ENCODE measurements at regions not wholly inside any gene's neighbourhood (a gene's known extent, or its start where the extent isn't known, plus 50 kb on each side); places are given as distances from the start of the nearest gene placed in this dataset.
"Not testable (repeated sequence)": the region's sequence is repeated elsewhere in the genome, so short reads cannot be mapped to it uniquely, and the experiment has no call there.

DNA sequence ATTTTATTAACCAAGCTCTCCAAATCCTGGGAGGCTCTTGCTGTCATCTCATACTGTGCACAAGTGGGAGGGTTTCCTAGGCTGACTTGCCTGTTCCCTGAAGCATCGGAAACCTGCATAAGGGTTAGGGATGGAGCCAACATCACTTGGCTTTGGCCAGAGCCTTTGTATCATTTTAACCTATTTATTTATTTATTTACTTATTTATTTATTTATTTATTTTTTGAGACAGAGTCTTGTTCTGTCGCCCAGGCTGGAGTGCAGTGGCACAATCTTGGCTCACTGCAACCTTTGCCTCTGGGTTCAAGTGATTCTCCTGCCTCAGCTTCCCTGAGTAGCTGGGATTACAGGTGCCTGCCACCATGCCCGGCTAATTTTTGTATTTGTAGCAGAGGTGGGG, 645.9 kb downstream of the TYW1 start:
- not testable (repeated sequence) for H3K27me3 ChIP-seq (ENCODE audit: control insufficient read depth in 3 of 3, insufficient read depth in 3 of 3, low read length in 3 of 3); H3K4me3 ChIP-seq (ENCODE audit: low read depth in 1 of 3, low read length in 3 of 3); H3K4me1 ChIP-seq (ENCODE audit: control insufficient read depth in 3 of 3, insufficient read depth in 2 of 3, low read depth in 1 of 3, low read length in 2 of 3); H3K27ac ChIP-seq (ENCODE audit: low read depth in 1 of 3, low read length in 2 of 3); DNase-seq; FAIRE-seq; H3K9me3 ChIP-seq (ENCODE audit: control insufficient read depth in 2 of 2, insufficient read depth in 1 of 2, low read depth in 1 of 2, low read length in 1 of 2); H3K36me3 ChIP-seq (ENCODE audit: control insufficient read depth in 3 of 3, insufficient read depth in 2 of 3, low read depth in 1 of 3, low read length in 3 of 3)
- WGBS, 3 donors, result 85 to 93% (median 93%) methylated on average over 3 of the region's 3 CpGs

DNA sequence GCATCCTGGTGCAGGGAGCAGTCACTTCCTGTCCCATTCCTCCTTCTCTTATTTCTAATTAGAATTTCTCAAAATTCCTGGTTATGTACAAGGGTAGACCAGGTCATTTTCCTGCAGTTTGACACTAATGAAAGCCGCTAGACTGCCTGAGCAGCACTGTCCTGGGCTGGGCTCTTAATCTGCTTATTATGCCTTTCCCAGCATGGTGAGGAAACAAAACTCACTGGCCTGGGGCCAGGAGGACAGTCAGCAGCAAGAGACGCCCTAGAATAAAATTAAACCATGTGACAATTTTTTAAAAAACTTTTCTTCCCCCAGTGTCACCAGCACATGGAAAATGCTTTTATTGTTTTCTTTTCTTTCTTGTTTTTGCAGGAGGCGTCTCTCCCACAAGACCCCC, 647.5 kb downstream of the TYW1 start:
- no peaks in the 10 kb centered on the region for H3K9me3 ChIP-seq (ENCODE audit: control insufficient read depth in 2 of 2, insufficient read depth in 1 of 2, low read depth in 1 of 2, low read length in 1 of 2)
- FAIRE-seq, result no peak
- WGBS, 3 donors, result 67 to 71% (median 69%) methylated on average over 3 of the region's 3 CpGs

DNA sequence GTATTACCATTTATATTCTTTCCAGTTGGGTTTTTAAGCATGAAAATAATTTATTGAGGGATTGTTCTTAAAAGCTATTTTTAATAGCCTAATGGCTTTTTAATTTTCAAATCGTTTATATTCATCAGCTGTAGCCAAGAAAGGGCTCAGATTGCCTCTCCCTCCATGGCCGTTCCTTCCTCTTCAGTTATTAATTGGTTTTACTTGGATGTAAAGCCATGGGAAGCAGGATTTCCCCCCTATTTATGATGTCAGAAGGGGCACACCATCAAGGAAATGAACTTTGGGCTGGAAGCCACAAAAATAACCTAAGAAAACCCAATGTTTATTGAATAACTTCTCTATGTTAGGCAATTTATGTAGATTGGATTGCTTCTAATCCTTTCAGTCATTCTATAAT, 656.3 kb downstream of the TYW1 start:
- Histone ChIP-seq H3K4me3 (ENCODE audit: low read depth in 1 of 3, low read length in 3 of 3) (no peak overlapping the region), H3K4me1 (ENCODE audit: control insufficient read depth in 3 of 3, insufficient read depth in 2 of 3, low read depth in 1 of 3, low read length in 2 of 3) (no peaks in the 10 kb centered on the region), H3K9me3 (ENCODE audit: control insufficient read depth in 2 of 2, insufficient read depth in 1 of 2, low read depth in 1 of 2, low read length in 1 of 2) (no peaks in the 10 kb centered on the region), H3K27me3 (ENCODE audit: control insufficient read depth in 3 of 3, insufficient read depth in 3 of 3, low read length in 3 of 3) (no peaks in the 10 kb centered on the region), H3K27ac (ENCODE audit: low read depth in 1 of 3, low read length in 2 of 3) (no peak overlapping the region), H3K36me3 (ENCODE audit: control insufficient read depth in 3 of 3, insufficient read depth in 2 of 3, low read depth in 1 of 3, low read length in 3 of 3) (no peaks in the 10 kb centered on the region)
- 44 to 61% (median 55%) methylated on average over 2 of the region's 2 CpGs for WGBS, 3 donors
- DNase-seq (no peak), FAIRE-seq (no peak)

More for the DNA sequence above, 647.5 kb downstream of the TYW1 start:
- Histone ChIP-seq H3K36me3 (ENCODE audit: control insufficient read depth in 3 of 3, insufficient read depth in 2 of 3, low read depth in 1 of 3, low read length in 3 of 3) (no peaks in the 10 kb centered on the region), H3K4me3 (ENCODE audit: low read depth in 1 of 3, low read length in 3 of 3) (no peak overlapping the region), H3K27ac (ENCODE audit: low read depth in 1 of 3, low read length in 2 of 3) (no peak overlapping the region), H3K27me3 (ENCODE audit: control insufficient read depth in 3 of 3, insufficient read depth in 3 of 3, low read length in 3 of 3) (no peaks in the 10 kb centered on the region), H3K4me1 (ENCODE audit: control insufficient read depth in 3 of 3, insufficient read depth in 2 of 3, low read depth in 1 of 3, low read length in 2 of 3) (no peaks in the 10 kb centered on the region)
- no peak for DNase-seq

DNA sequence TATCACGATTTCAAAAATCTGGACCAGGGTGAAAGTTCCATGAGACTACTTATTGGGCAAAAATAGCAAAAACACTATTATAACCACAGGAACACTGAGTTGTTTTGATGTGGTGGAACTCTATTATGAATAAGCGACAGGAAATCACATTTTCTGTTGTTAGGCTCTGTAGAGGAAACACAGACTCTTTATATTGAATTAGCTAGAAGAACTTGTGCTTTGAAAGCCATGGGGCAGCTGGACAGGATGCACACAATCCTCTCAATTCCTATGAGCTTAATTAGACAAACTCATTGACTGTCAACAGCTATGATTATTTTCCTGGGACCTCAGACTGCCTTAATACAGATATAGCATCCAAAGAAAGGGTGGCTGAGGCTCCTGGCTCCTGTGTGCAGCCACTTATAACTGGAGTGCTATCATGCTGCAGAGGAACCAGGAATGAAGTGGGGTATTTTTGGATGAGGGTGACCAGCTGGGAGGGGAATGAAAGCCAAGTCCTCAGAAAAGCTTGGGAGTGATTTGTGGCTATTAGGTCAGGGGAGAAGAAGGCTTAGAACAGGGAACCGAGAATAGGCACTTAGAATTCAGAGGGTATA, 657.3 kb downstream of the TYW1 start:
- Histone ChIP-seq H3K4me3 (ENCODE audit: low read depth in 1 of 3, low read length in 3 of 3) (no peak overlapping the region), H3K9me3 (ENCODE audit: control insufficient read depth in 2 of 2, insufficient read depth in 1 of 2, low read depth in 1 of 2, low read length in 1 of 2) (no peaks in the 10 kb centered on the region), H3K36me3 (ENCODE audit: control insufficient read depth in 3 of 3, insufficient read depth in 2 of 3, low read depth in 1 of 3, low read length in 3 of 3) (no peaks in the 10 kb centered on the region), H3K4me1 (ENCODE audit: control insufficient read depth in 3 of 3, insufficient read depth in 2 of 3, low read depth in 1 of 3, low read length in 2 of 3) (no peaks in the 10 kb centered on the region), H3K27ac (ENCODE audit: low read depth in 1 of 3, low read length in 2 of 3) (no peak overlapping the region), H3K27me3 (ENCODE audit: control insufficient read depth in 3 of 3, insufficient read depth in 3 of 3, low read length in 3 of 3) (no peaks in the 10 kb centered on the region)
- FAIRE-seq (no peak), DNase-seq (no peak)
- 61 to 78% (median 69%) methylated on average over 3 of the region's 3 CpGs for WGBS, 3 donors

DNA sequence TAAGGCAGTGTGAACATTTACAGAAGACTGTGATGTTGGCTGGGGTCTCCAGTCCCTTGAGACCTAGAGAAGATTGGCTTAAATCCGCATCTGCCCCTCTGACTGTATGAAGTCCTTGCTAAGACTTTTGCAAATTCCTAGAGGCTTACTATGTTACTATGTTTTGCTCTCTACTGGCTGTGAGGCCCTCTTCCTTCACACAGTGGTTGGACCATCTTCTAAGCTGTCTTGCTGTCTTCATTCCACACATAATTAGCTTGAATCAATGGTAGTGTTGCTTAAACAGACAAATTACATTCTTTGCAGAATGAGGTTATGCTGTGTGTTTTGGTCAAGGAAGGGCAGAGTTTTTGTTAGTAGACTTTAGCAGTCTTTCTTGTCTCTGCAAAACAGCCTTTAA, 658.0 kb downstream of the TYW1 start:
- Histone ChIP-seq H3K36me3 (ENCODE audit: control insufficient read depth in 3 of 3, insufficient read depth in 2 of 3, low read depth in 1 of 3, low read length in 3 of 3) (no peaks in the 10 kb centered on the region), H3K4me3 (ENCODE audit: low read depth in 1 of 3, low read length in 3 of 3) (no peak overlapping the region), H3K27ac (ENCODE audit: low read depth in 1 of 3, low read length in 2 of 3) (no peak overlapping the region), H3K4me1 (ENCODE audit: control insufficient read depth in 3 of 3, insufficient read depth in 2 of 3, low read depth in 1 of 3, low read length in 2 of 3) (no peaks in the 10 kb centered on the region), H3K27me3 (ENCODE audit: control insufficient read depth in 3 of 3, insufficient read depth in 3 of 3, low read length in 3 of 3) (no peaks in the 10 kb centered on the region), H3K9me3 (ENCODE audit: control insufficient read depth in 2 of 2, insufficient read depth in 1 of 2, low read depth in 1 of 2, low read length in 1 of 2) (no peaks in the 10 kb centered on the region)
- 59 to 83% (median 79%) methylated on average over 1 of the region's 1 CpG for whole genome bisulfite sequencing, 3 donors
- DNase-seq (no peak), FAIRE-seq (no peak)

DNA sequence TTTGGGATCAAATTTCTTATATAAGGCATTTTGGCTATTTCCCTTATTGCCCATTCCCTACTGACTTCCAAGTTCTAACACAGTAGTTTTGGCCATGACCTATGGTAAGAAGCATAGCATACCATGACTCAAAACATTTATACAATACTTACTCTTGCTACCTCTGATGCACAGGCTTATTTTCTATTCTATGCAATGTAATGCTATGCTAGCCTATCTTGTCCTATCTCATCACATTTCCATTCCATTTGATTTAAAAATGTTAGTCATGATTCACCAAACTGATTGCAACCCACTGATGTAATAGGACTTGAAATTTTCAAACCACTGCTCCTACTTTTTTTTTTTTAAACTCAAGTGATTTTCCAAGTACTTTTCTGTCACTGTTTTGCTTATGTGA, 658.5 kb downstream of the TYW1 start:
- H3K27ac ChIP-seq (ENCODE audit: low read depth in 1 of 3, low read length in 2 of 3), result no peak overlapping the region
- H3K9me3 ChIP-seq (ENCODE audit: control insufficient read depth in 2 of 2, insufficient read depth in 1 of 2, low read depth in 1 of 2, low read length in 1 of 2), result no peaks in the 10 kb centered on the region
- no peaks in the 10 kb centered on the region for H3K4me1 ChIP-seq (ENCODE audit: control insufficient read depth in 3 of 3, insufficient read depth in 2 of 3, low read depth in 1 of 3, low read length in 2 of 3)
- FAIRE-seq (no peak), DNase-seq (no peak)
- H3K36me3 ChIP-seq (ENCODE audit: control insufficient read depth in 3 of 3, insufficient read depth in 2 of 3, low read depth in 1 of 3, low read length in 3 of 3), result no peaks in the 10 kb centered on the region
- no peaks in the 10 kb centered on the region for H3K27me3 ChIP-seq (ENCODE audit: control insufficient read depth in 3 of 3, insufficient read depth in 3 of 3, low read length in 3 of 3)
- H3K4me3 ChIP-seq (ENCODE audit: low read depth in 1 of 3, low read length in 3 of 3), result no peak overlapping the region

DNA sequence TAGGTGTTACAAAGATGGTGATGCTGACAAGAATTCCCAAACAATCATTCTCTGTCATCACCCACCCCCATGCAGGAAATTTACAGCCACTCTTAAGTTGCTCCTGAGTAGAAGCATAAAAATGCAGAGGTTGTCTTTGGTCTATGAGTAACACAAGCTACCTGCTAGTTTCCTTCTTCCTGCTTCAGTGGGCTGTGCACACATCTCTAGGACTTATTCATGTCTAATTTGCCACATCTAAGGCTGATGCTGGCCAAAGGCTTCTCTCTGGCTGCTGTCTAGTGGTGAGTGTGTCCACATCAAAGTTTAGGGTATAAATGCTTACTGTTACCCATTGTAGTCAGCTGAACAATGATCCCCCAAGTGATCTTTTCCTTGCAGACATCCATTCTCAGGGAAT, 662.5 kb downstream of the TYW1 start:
- no peak overlapping the region for H3K4me3 ChIP-seq (ENCODE audit: low read depth in 1 of 3, low read length in 3 of 3)
- H3K4me1 ChIP-seq (ENCODE audit: control insufficient read depth in 3 of 3, insufficient read depth in 2 of 3, low read depth in 1 of 3, low read length in 2 of 3), result no peaks in the 10 kb centered on the region
- H3K27ac ChIP-seq (ENCODE audit: low read depth in 1 of 3, low read length in 2 of 3), result no peak overlapping the region
- peaks cover 0 to 4% of the 10 kb centered on the region in 2 donors for H3K9me3 ChIP-seq (ENCODE audit: control insufficient read depth in 2 of 2, insufficient read depth in 1 of 2, low read depth in 1 of 2, low read length in 1 of 2)
- DNase-seq, result no peak
- no peaks in the 10 kb centered on the region for H3K27me3 ChIP-seq (ENCODE audit: control insufficient read depth in 3 of 3, insufficient read depth in 3 of 3, low read length in 3 of 3)
- FAIRE-seq, result no peak
- no peaks in the 10 kb centered on the region for H3K36me3 ChIP-seq (ENCODE audit: control insufficient read depth in 3 of 3, insufficient read depth in 2 of 3, low read depth in 1 of 3, low read length in 3 of 3)

DNA sequence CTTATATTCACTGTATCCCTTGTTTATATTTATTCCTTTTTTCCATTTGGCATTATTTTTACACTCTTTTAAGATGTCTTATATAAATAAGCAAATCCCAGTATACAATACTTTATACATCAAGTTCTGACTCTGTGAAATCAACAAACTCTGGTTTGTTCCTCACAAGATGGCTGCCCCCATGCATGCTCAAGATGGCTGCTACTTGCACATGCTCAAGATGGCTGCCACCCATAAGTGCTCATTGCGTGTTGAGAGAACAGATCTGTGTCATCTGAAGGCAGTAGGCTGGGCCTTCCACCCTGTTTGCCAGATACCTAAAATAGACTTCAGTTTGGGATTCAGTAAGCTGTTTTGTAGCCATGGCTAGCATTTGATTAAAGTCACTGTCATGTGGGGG, 666.2 kb downstream of the TYW1 start:
- Histone ChIP-seq H3K36me3 (ENCODE audit: control insufficient read depth in 3 of 3, insufficient read depth in 2 of 3, low read depth in 1 of 3, low read length in 3 of 3) (no peaks in the 10 kb centered on the region), H3K4me1 (ENCODE audit: control insufficient read depth in 3 of 3, insufficient read depth in 2 of 3, low read depth in 1 of 3, low read length in 2 of 3) (no peaks in the 10 kb centered on the region), H3K9me3 (ENCODE audit: control insufficient read depth in 2 of 2, insufficient read depth in 1 of 2, low read depth in 1 of 2, low read length in 1 of 2) (peaks cover 0 to 4% of the 10 kb centered on the region in 2 donors), H3K27ac (ENCODE audit: low read depth in 1 of 3, low read length in 2 of 3) (no peak overlapping the region), H3K4me3 (ENCODE audit: low read depth in 1 of 3, low read length in 3 of 3) (no peak overlapping the region), H3K27me3 (ENCODE audit: control insufficient read depth in 3 of 3, insufficient read depth in 3 of 3, low read length in 3 of 3) (no peaks in the 10 kb centered on the region)
- DNase-seq (no peak), FAIRE-seq (no peak)
- WGBS, 3 donors, result 78 to 91% (median 89%) methylated on average over 1 of the region's 1 CpG

DNA sequence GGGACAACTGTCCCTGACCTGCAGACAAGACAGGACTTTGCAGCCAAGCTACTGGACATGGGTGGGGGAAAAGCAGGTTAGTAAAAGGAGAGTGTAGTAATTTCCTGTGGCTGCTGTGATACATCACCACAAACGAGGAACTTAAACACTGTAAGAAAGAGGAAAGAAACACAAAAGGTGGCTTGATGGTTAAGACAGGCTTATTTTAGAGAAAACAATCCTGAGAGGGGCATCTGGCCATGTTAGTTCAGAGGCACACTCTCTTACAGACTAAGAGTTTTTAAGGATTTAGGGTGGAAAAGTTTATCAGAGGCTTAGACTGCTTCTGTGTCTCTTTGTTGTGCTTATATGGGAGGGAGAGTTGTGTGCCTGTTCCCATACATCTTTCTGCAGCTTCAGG, 667.0 kb downstream of the TYW1 start:
- H3K9me3 ChIP-seq (ENCODE audit: control insufficient read depth in 2 of 2, insufficient read depth in 1 of 2, low read depth in 1 of 2, low read length in 1 of 2), result peaks cover 0 to 4% of the 10 kb centered on the region in 2 donors
- DNase-seq (no peak), FAIRE-seq (no peak)
- 71 to 79% (median 78%) methylated on average over 1 of the region's 1 CpG for WGBS, 3 donors
- H3K36me3 ChIP-seq (ENCODE audit: control insufficient read depth in 3 of 3, insufficient read depth in 2 of 3, low read depth in 1 of 3, low read length in 3 of 3), result no peaks in the 10 kb centered on the region
- no peak overlapping the region for H3K4me3 ChIP-seq (ENCODE audit: low read depth in 1 of 3, low read length in 3 of 3)
- no peak overlapping the region for H3K27ac ChIP-seq (ENCODE audit: low read depth in 1 of 3, low read length in 2 of 3)
- no peaks in the 10 kb centered on the region for H3K4me1 ChIP-seq (ENCODE audit: control insufficient read depth in 3 of 3, insufficient read depth in 2 of 3, low read depth in 1 of 3, low read length in 2 of 3)
- no peaks in the 10 kb centered on the region for H3K27me3 ChIP-seq (ENCODE audit: control insufficient read depth in 3 of 3, insufficient read depth in 3 of 3, low read length in 3 of 3)

All from small intestine (tissue), 7 donors.